WTC11 (cell line): ENCODE measurements at regions not wholly inside any gene's neighbourhood (a gene's known extent, or its start where the extent isn't known, plus 50 kb on each side); places are given as distances from the start of the nearest gene placed in this dataset.

Source experiments
- ATAC-seq: fragments of 200-7000 bp; cut with Tn5 transposase; 2 replicates; pipeline ENCODE4 v1.10.0; 2021; ENCODE audit warnings: mild to moderate bottlenecking, moderate library complexity
- CTCF ChIA-PET: fragments of 300-600 bp; sonication (Branson Sonifier 250); formaldehyde crosslinking; loops from one replicate; lab custom pipeline; 2021; ENCODE audit warnings: antibody characterized with exemption; lab: Charles Lee
- POLR2A ChIA-PET: fragments of 350-600 bp; sonication (Branson Sonifier 250); formaldehyde crosslinking; loops from one replicate; lab custom pipeline; 2021; ENCODE audit warnings: antibody characterized with exemption; lab: Charles Lee
- DNase-seq: peaks from one replicate; pipeline ENCODE4 v3.0.0; 2021; ENCODE audit warnings: low spot score
- H3K27ac Mint-ChIP-seq: 2 replicates; pipeline ENCODE4 v1.8.0; 2021; ENCODE audit warnings: mixed read lengths
- H3K27me3 Mint-ChIP-seq: 2 replicates; pipeline ENCODE4 v1.8.0; 2021; ENCODE audit warnings: low read depth, mild to moderate bottlenecking, moderate library complexity, mixed read lengths
- H3K36me3 Mint-ChIP-seq: 2 replicates; pipeline ENCODE4 v1.8.0; 2021; ENCODE audit warnings: mixed read lengths
- H3K4me1 Mint-ChIP-seq: 2 replicates; pipeline ENCODE4 v1.8.0; 2022; ENCODE audit warnings: mixed read lengths
- H3K4me3 Mint-ChIP-seq: 2 replicates; pipeline ENCODE4 v1.8.0; 2021; ENCODE audit warnings: mild to moderate bottlenecking, moderate library complexity, mixed read lengths
- H3K9me3 Mint-ChIP-seq: 2 replicates; pipeline ENCODE4 v1.8.0; 2021; ENCODE audit warnings: mixed read lengths
- AFF4 ChIP-seq: sonication (generic); formaldehyde crosslinking; IDR thresholded peaks from 2 replicates; pipeline ENCODE4 v1.8.1; 2023; ENCODE audit warnings: mild to moderate bottlenecking, missing genetic modification reagents, borderline replicate concordance
- ATF1 ChIP-seq: sonication (generic); formaldehyde crosslinking; IDR thresholded peaks from 2 replicates; pipeline ENCODE4 v1.8.1; 2023; ENCODE audit warnings: mild to moderate bottlenecking, moderate library complexity, missing genetic modification reagents
- CREB1 ChIP-seq: sonication (generic); formaldehyde crosslinking; IDR thresholded peaks from 2 replicates; pipeline ENCODE4 v1.8.0; 2023; ENCODE audit warnings: mild to moderate bottlenecking, missing genetic modification reagents
- E2F1 ChIP-seq: sonication (generic); formaldehyde crosslinking; IDR thresholded peaks from 2 replicates; pipeline ENCODE4 v1.8.0; 2022; ENCODE audit warnings: mild to moderate bottlenecking, missing genetic modification reagents
- EMX1 ChIP-seq: fragments of 250-450 bp; sonication (Bioruptor Pico); IDR thresholded peaks from 2 replicates; pipeline ENCODE4 v1.8.0; 2021; ENCODE audit warnings: mild to moderate bottlenecking
- ERG ChIP-seq: fragments of 250-450 bp; sonication (Bioruptor Pico); IDR thresholded peaks from 2 replicates; pipeline ENCODE4 v1.8.0; 2021; ENCODE audit warnings: mild to moderate bottlenecking
- FOXP1 ChIP-seq: sonication (generic); formaldehyde crosslinking; IDR thresholded peaks from 2 replicates; pipeline ENCODE4 v1.8.0; 2022; ENCODE audit warnings: missing genetic modification reagents, mild to moderate bottlenecking, moderate library complexity, borderline replicate concordance
- GABPB1 ChIP-seq: sonication (generic); formaldehyde crosslinking; IDR thresholded peaks from 2 replicates; pipeline ENCODE4 v1.8.1; 2023; ENCODE audit warnings: mild to moderate bottlenecking, missing genetic modification reagents
- JAZF1 ChIP-seq: fragments of 250-450 bp; sonication (Bioruptor Pico); IDR thresholded peaks from 2 replicates; pipeline ENCODE4 v1.9.0; 2021; ENCODE audit warnings: moderate library complexity, mild to moderate bottlenecking, inconsistent platforms
- KAT7 ChIP-seq: sonication (generic); formaldehyde crosslinking; IDR thresholded peaks from 2 replicates; pipeline ENCODE4 v1.8.1; 2023; ENCODE audit warnings: missing genetic modification reagents, mild to moderate bottlenecking, borderline replicate concordance
- MYBL2 ChIP-seq: sonication (generic); formaldehyde crosslinking; IDR thresholded peaks from 2 replicates; pipeline ENCODE4 v1.8.1; 2023; ENCODE audit warnings: mild to moderate bottlenecking, moderate library complexity, missing genetic modification reagents
- NFATC4 ChIP-seq: fragments of 250-450 bp; sonication (Bioruptor Pico); IDR thresholded peaks from 2 replicates; pipeline ENCODE4 v1.9.0; 2021; ENCODE audit warnings: mild to moderate bottlenecking
- NFE2L1 ChIP-seq: sonication (generic); formaldehyde crosslinking; IDR thresholded peaks from 2 replicates; pipeline ENCODE4 v1.8.1; 2023; ENCODE audit warnings: missing genetic modification reagents
- NFYB ChIP-seq: sonication (generic); formaldehyde crosslinking; conservative IDR thresholded peaks from 2 replicates; pipeline ENCODE4 v1.8.0; 2022; ENCODE audit warnings: low read depth, missing genetic modification reagents
- PRRX2 ChIP-seq: fragments of 250-450 bp; sonication (Bioruptor Pico); IDR thresholded peaks from 2 replicates; pipeline ENCODE4 v1.8.0; 2021; ENCODE audit warnings: mild to moderate bottlenecking
- SOX15 ChIP-seq: fragments of 250-450 bp; sonication (Bioruptor Pico); IDR thresholded peaks from 2 replicates; pipeline ENCODE4 v1.9.0; 2021; ENCODE audit warnings: mild to moderate bottlenecking
- ZNF317 ChIP-seq: sonication (generic); formaldehyde crosslinking; IDR thresholded peaks from 2 replicates; pipeline ENCODE4 v1.8.1; 2023; ENCODE audit warnings: low read depth, mild to moderate bottlenecking, moderate library complexity, missing genetic modification reagents, borderline replicate concordance
- ZNF671 ChIP-seq: fragments of 250-450 bp; sonication (Bioruptor Pico); IDR thresholded peaks from 2 replicates; pipeline ENCODE4 v1.8.0; 2021; ENCODE audit warnings: mild to moderate bottlenecking
- TF ChIP-seq, protein P1 (sequence below): sonication (generic); formaldehyde crosslinking; conservative IDR thresholded peaks from 2 replicates; pipeline ENCODE4 v1.8.1; 2023; ENCODE audit warnings: mild to moderate bottlenecking, low read depth, missing genetic modification reagents, moderate library complexity
- TF ChIP-seq, protein P2 (sequence below): sonication (generic); formaldehyde crosslinking; IDR thresholded peaks from 2 replicates; pipeline ENCODE4 v1.8.0; 2023; ENCODE audit warnings: missing genetic modification reagents
- TF ChIP-seq, protein P3 (sequence below): sonication (generic); formaldehyde crosslinking; IDR thresholded peaks from 2 replicates; pipeline ENCODE4 v1.8.1; 2023; ENCODE audit warnings: mild to moderate bottlenecking, missing genetic modification reagents

DNA sequence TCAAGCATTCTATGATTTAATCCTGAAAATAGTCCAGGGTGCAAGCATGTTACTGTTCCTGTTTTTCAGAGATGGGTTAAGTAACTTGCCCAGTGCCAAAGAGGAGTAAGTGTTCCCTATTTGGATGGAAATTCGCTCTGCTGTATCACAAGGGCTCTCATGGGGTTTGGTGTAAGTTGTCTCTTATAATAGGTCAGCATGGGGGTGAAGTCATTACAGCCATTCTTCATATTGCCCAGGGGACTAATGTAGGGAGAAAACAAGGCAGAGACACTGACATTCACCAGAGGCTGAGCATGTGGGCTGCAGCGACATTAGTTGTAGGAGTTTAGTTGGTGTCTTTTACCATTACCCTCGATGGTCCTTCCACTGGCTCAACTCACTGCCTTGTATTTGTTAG lies 142.1 kb upstream of the GLRA1 start:
- Mint-ChIP-seq H3K27ac (no peak overlapping the region), H3K4me1 (peaks cover 11% of the 10 kb centered on the region), H3K27me3 (no peaks in the 10 kb centered on the region; the same call in 1 of the 2 replicates), H3K9me3 (no peaks in the 10 kb centered on the region), H3K36me3 (no peaks in the 10 kb centered on the region), H3K4me3 (no peak overlapping the region)
- no peak for DNase-seq
- ChIA-PET CTCF (no interaction called here), POLR2A (interaction anchor here (0.6 kb wide), 1 partner anchor 42 kb away, joined by 3 read pairs; no protein-coding TSS in a partner anchor)
- peak; percentile 92 for ATAC-seq
- TF ChIP-seq, protein P1, sequence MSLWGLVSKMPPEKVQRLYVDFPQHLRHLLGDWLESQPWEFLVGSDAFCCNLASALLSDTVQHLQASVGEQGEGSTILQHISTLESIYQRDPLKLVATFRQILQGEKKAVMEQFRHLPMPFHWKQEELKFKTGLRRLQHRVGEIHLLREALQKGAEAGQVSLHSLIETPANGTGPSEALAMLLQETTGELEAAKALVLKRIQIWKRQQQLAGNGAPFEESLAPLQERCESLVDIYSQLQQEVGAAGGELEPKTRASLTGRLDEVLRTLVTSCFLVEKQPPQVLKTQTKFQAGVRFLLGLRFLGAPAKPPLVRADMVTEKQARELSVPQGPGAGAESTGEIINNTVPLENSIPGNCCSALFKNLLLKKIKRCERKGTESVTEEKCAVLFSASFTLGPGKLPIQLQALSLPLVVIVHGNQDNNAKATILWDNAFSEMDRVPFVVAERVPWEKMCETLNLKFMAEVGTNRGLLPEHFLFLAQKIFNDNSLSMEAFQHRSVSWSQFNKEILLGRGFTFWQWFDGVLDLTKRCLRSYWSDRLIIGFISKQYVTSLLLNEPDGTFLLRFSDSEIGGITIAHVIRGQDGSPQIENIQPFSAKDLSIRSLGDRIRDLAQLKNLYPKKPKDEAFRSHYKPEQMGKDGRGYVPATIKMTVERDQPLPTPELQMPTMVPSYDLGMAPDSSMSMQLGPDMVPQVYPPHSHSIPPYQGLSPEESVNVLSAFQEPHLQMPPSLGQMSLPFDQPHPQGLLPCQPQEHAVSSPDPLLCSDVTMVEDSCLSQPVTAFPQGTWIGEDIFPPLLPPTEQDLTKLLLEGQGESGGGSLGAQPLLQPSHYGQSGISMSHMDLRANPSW (CRISPR knock-in tag) = no peak
- no peak for TF ChIP-seq CREB1 (CRISPR knock-in tag)

- Mint-ChIP-seq H3K4me1 (peaks cover 11% of the 10 kb centered on the region), H3K27me3 (no peaks in the 10 kb centered on the region; the same call in 1 of the 2 replicates), H3K9me3 (no peaks in the 10 kb centered on the region), H3K4me3 (no peak overlapping the region), H3K36me3 (no peaks in the 10 kb centered on the region), H3K27ac (no peak overlapping the region)
- TF ChIP-seq AFF4 (CRISPR knock-in tag) = no peak
- TF ChIP-seq, protein P2, sequence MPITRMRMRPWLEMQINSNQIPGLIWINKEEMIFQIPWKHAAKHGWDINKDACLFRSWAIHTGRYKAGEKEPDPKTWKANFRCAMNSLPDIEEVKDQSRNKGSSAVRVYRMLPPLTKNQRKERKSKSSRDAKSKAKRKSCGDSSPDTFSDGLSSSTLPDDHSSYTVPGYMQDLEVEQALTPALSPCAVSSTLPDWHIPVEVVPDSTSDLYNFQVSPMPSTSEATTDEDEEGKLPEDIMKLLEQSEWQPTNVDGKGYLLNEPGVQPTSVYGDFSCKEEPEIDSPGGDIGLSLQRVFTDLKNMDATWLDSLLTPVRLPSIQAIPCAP (CRISPR knock-in tag) = no peak
- TF ChIP-seq MYBL2 (CRISPR knock-in tag) = no peak
- TF ChIP-seq PRRX2 = no peak
- no peak for TF ChIP-seq E2F1
- DNase-seq (no peak), ATAC-seq (no peak)
- POLR2A ChIA-PET = no interaction called here
- CTCF ChIA-PET = no interaction called here
These were observed 138.4 kb upstream of the GLRA1 start for GRCh38 chr5:152063004-152063403.

DNA sequence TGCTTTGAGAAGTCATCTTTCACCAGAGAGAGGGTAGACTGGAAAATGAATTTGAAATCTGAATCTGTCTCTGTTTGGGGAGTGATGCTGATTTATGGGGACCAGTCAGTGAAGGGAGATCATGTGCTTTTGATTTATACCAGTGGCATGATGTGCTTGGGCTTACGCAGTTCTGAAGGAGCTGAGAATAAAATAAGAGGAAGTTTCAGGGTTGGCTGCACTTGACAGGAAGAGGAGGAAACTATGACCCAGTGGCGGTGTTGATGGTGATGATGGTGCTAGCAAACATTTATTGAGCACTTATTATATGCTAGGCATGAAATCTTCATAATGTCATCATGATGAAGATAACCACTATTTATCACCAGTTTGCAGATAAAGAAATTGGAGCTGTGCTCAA lies 136.4 kb upstream of the GLRA1 start:
- POLR2A ChIA-PET = no interaction called here
- no peak overlapping the region for H3K27ac Mint-ChIP-seq
- peaks cover under 1% of the 10 kb centered on the region for H3K4me1 Mint-ChIP-seq
- DNase-seq = no peak
- H3K36me3 Mint-ChIP-seq = no peaks in the 10 kb centered on the region
- CTCF ChIA-PET = interaction anchor here (1.1 kb wide), 1 partner anchor 9 kb away, joined by 4 read pairs; no protein-coding TSS in a partner anchor
- H3K4me3 Mint-ChIP-seq = no peak overlapping the region
- no peak for ATAC-seq
- peaks cover 7% of the 10 kb centered on the region for H3K27me3 Mint-ChIP-seq
- no peaks in the 10 kb centered on the region for H3K9me3 Mint-ChIP-seq
- no peak for TF ChIP-seq NFATC4
- no peak for TF ChIP-seq EMX1
- no peak for TF ChIP-seq NFE2L1 (CRISPR knock-in tag)
- TF ChIP-seq ZNF317 (CRISPR knock-in tag) = no peak
- no peak for TF ChIP-seq SOX15 (CRISPR knock-in tag)
- TF ChIP-seq ZNF671 = no peak
- TF ChIP-seq GABPB1 = no peak
- TF ChIP-seq JAZF1 (CRISPR knock-in tag) = no peak
- TF ChIP-seq KAT7 (CRISPR knock-in tag) = no peak
- no peak for TF ChIP-seq ERG (CRISPR knock-in tag)
- no peak for TF ChIP-seq ATF1
- no peak for TF ChIP-seq FOXP1
- TF ChIP-seq, protein P3, sequence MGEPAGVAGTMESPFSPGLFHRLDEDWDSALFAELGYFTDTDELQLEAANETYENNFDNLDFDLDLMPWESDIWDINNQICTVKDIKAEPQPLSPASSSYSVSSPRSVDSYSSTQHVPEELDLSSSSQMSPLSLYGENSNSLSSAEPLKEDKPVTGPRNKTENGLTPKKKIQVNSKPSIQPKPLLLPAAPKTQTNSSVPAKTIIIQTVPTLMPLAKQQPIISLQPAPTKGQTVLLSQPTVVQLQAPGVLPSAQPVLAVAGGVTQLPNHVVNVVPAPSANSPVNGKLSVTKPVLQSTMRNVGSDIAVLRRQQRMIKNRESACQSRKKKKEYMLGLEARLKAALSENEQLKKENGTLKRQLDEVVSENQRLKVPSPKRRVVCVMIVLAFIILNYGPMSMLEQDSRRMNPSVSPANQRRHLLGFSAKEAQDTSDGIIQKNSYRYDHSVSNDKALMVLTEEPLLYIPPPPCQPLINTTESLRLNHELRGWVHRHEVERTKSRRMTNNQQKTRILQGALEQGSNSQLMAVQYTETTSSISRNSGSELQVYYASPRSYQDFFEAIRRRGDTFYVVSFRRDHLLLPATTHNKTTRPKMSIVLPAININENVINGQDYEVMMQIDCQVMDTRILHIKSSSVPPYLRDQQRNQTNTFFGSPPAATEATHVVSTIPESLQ = no peak
- TF ChIP-seq NFYB = no peak
